GM23248 (cell line): ENCODE measurements at regions not wholly inside any gene's neighbourhood (a gene's known extent, or its start where the extent isn't known, plus 50 kb on each side); places are given as distances from the start of the nearest gene placed in this dataset.

ENCODE experiments used
- DNase-seq: peaks from one replicate; pipeline ENCODE4 v3.0.0-alpha.2; 2015
- H2AFZ ChIP-seq: fragments of 200-600 bp; sonication (generic); 2 replicates; pipeline ENCODE4 v1.6.1; 2016; ENCODE audit warnings: antibody characterized with exemption
- H3F3A ChIP-seq: fragments of 200-600 bp; sonication (generic); 2 replicates; pipeline ENCODE4 v1.6.1; 2016; ENCODE audit warnings: mild to moderate bottlenecking, antibody characterized with exemption, mixed run types; ENCODE audit not compliant: insufficient read depth
- H3K27ac ChIP-seq: fragments of 200-600 bp; sonication (generic); 2 replicates; pipeline ENCODE4 v1.5.1; 2016; ENCODE audit warnings: mild to moderate bottlenecking
- H3K27me3 ChIP-seq: fragments of 200-600 bp; sonication (generic); replicated peaks from 2 replicates; pipeline ENCODE4 v1.6.1; 2016; ENCODE audit warnings: mild to moderate bottlenecking; ENCODE audit not compliant: insufficient read depth
- H3K36me3 ChIP-seq: fragments of 200-600 bp; sonication (generic); 2 replicates; pipeline ENCODE4 v1.6.1; 2016; ENCODE audit warnings: low read depth, mild to moderate bottlenecking
- H3K4me1 ChIP-seq: fragments of 200-600 bp; sonication (generic); 2 replicates; pipeline ENCODE4 v1.6.1; 2016; ENCODE audit warnings: mild to moderate bottlenecking; ENCODE audit not compliant: insufficient read depth
- H3K4me2 ChIP-seq: fragments of 200-600 bp; sonication (generic); one replicate; pipeline ENCODE4 v1.6.1; 2016; ENCODE audit warnings: mild to moderate bottlenecking; ENCODE audit not compliant: unreplicated experiment
- H3K4me3 ChIP-seq: fragments of 200-600 bp; sonication (generic); 2 replicates; pipeline ENCODE4 v1.5.1; 2016; ENCODE audit warnings: mild to moderate bottlenecking
- H3K79me2 ChIP-seq: fragments of 200-600 bp; sonication (generic); 2 replicates; pipeline ENCODE4 v1.6.1; 2016; ENCODE audit warnings: mild to moderate bottlenecking; ENCODE audit not compliant: insufficient read depth
- H3K9ac ChIP-seq: fragments of 200-600 bp; sonication (generic); 2 replicates; pipeline ENCODE4 v1.6.1; 2016; ENCODE audit warnings: mild to moderate bottlenecking
- H3K9me2 ChIP-seq: fragments of 200-600 bp; sonication (generic); 2 replicates; pipeline ENCODE4 v1.6.1; 2016; ENCODE audit warnings: mixed run types, mild to moderate bottlenecking, moderate library complexity; ENCODE audit not compliant: insufficient read depth
- H3K9me3 ChIP-seq: fragments of 200-600 bp; sonication (generic); one replicate; pipeline ENCODE4 v1.6.1; 2017; ENCODE audit warnings: low read depth
- H4K20me1 ChIP-seq: fragments of 200-600 bp; sonication (generic); 2 replicates; pipeline ENCODE4 v1.6.0; 2016; ENCODE audit not compliant: insufficient read depth
- EZH2 ChIP-seq: fragments of 200-600 bp; sonication (generic); IDR thresholded peaks from 2 replicates; pipeline ENCODE4 v1.6.1; 2018; ENCODE audit warnings: antibody characterized with exemption, mild to moderate bottlenecking; ENCODE audit not compliant: insufficient read depth, poor library complexity, severe bottlenecking
- EZH2phosphoT487 ChIP-seq: fragments of 200-600 bp; sonication (generic); IDR thresholded peaks from 2 replicates; pipeline ENCODE4 v1.6.1; 2018; ENCODE audit warnings: antibody characterized with exemption, moderate library complexity, mild to moderate bottlenecking, low read depth; ENCODE audit not compliant: insufficient read depth
- WGBS, 2 experiments: methylation state at CpG; one replicate each; pipeline ENCODE4 v1.1.6; 2015 to 2017; ENCODE audit warnings: low lambda C conversion rate in 2 of 2, low coverage in 1 of 2; ENCODE audit errors: missing lambda C conversion rate in 2 of 2; 5-methylcytosine and 5-hydroxymethylcytosine counted together
- in situ Hi-C: fragments of 300-500 bp; cut with MboI; formaldehyde crosslinking; loops from 2 replicates; pipeline ENCODE4 v1.15.0; 2020

DNA sequence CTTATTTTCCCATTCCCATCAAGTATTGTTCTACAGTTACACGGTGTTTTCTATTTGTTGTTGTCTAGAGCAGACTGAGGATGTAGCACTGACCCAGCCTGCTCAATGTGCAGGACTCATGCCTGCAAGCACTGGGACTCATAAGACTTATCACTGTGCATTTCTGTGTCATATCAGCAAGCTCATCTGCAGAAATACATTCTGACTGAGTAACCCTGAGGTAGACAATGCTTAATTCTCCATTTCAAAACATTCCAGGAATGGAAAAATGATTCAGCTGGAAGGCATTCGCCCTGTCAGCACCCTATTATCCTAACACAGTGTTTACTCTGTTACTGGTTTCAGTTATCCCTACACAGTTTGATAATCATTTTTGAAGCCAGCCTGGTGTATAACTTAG, 2506.4 kb downstream of the PCDH9 start:
- Histone ChIP-seq H3K4me1 (peaks cover 14% of the 10 kb centered on the region), H3K9me2 (no peaks in the 10 kb centered on the region), H4K20me1 (no peaks in the 10 kb centered on the region), H3K27ac (peak overlapping the region; percentile 45), H2AFZ (no peak overlapping the region), H3K9ac (no peak overlapping the region), H3F3A (peaks cover 7% of the 10 kb centered on the region; the same call in 1 of the 2 replicates), H3K27me3 (no peaks in the 10 kb centered on the region), H3K36me3 (no peaks in the 10 kb centered on the region), H3K79me2 (no peaks in the 10 kb centered on the region), H3K9me3 (no peaks in the 10 kb centered on the region), H3K4me2 (peak overlapping the region; percentile 18), H3K4me3 (no peak overlapping the region)
- DNase-seq: peak; percentile 87
- in situ Hi-C loops: no loop called here
- TF ChIP-seq EZH2: no peak
- no peak for TF ChIP-seq EZH2phosphoT487
- WGBS, 2 experiments: 1 to 5% methylated on average over 2 of the region's 2 CpGs

GRCh38 chr13:64718116-64718515, 2512.0 kb downstream of the PCDH9 start:
- Histone ChIP-seq H3K36me3 (no peaks in the 10 kb centered on the region), H3K9me2 (no peaks in the 10 kb centered on the region), H4K20me1 (no peaks in the 10 kb centered on the region), H3K4me1 (peaks cover 5% of the 10 kb centered on the region), H3K4me2 (no peak overlapping the region), H3K4me3 (no peak overlapping the region), H3K27me3 (no peaks in the 10 kb centered on the region), H3K9me3 (no peaks in the 10 kb centered on the region), H3F3A (peaks cover 2% of the 10 kb centered on the region; the same call in 1 of the 2 replicates), H2AFZ (no peak overlapping the region), H3K9ac (no peak overlapping the region), H3K79me2 (no peaks in the 10 kb centered on the region), H3K27ac (no peak overlapping the region)
- 73 to 87% methylated on average over 2 of the region's 2 CpGs for WGBS, 2 experiments
- DNase-seq: no peak
- in situ Hi-C loops: no loop called here
- TF ChIP-seq EZH2: no peak
- TF ChIP-seq EZH2phosphoT487: no peak

DNA sequence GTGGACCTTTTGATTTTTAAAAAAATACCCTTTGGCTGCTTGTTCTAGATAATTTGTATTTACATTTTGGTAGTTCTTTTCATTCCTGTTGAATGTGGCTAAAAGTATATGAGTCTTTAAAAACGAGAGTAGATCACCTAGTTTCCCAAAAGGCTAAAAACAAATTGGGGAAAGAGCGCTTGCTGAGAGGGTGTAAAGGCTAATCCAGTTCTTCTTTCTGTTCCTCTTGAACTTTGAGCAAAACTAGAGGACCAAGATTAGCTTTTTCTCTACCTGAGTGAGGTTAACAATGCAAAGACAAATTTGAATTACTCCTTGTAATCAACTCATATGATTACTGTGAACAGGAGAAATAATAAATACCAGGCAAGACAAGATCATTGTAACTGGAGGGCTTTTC, 2513.2 kb downstream of the PCDH9 start:
- no peak overlapping the region for H2AFZ ChIP-seq
- in situ Hi-C loops: no loop called here
- H3F3A ChIP-seq: no peaks in the 10 kb centered on the region
- no peak overlapping the region for H3K4me3 ChIP-seq
- no peaks in the 10 kb centered on the region for H3K9me2 ChIP-seq
- no peak overlapping the region for H3K9ac ChIP-seq
- H3K36me3 ChIP-seq: no peaks in the 10 kb centered on the region; the same call in 1 of the 2 replicates
- H3K27ac ChIP-seq: no peak overlapping the region
- 53 to 59% methylated on average over 2 of the region's 2 CpGs for WGBS, 2 experiments
- H3K79me2 ChIP-seq: no peaks in the 10 kb centered on the region
- no peak for DNase-seq
- H3K9me3 ChIP-seq: no peaks in the 10 kb centered on the region
- TF ChIP-seq EZH2phosphoT487: no peak
- no peak for TF ChIP-seq EZH2
- no peaks in the 10 kb centered on the region for H3K27me3 ChIP-seq
- H4K20me1 ChIP-seq: no peaks in the 10 kb centered on the region
- no peaks in the 10 kb centered on the region for H3K4me1 ChIP-seq
- H3K4me2 ChIP-seq: no peak overlapping the region

DNA sequence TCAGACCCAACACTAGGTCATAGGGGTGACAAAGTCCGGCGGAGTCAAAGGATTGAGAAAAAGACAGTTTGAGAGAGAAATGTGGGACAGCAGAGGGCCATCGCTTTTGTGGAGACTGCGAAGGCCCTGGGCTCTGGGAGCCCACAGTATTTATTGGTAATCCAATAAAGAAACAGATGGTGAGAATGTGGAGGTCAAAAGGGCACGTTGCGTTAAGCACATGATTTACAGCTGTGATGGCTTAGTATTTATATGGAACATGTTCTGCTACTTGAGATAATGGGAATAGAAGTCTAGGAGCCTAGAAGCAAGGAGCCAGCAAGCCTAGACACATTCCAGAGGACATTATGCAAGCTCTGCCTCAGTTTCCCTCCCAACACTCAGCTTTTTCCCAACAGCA, 2521.1 kb downstream of the PCDH9 start:
- Histone ChIP-seq H3K9me2 (no peaks in the 10 kb centered on the region), H3K79me2 (no peaks in the 10 kb centered on the region), H3K4me2 (no peak overlapping the region), H4K20me1 (no peaks in the 10 kb centered on the region), H3K9ac (no peak overlapping the region), H3K27ac (no peak overlapping the region), H3K36me3 (no peaks in the 10 kb centered on the region; the same call in 1 of the 2 replicates), H3K27me3 (no peaks in the 10 kb centered on the region), H3F3A (no peaks in the 10 kb centered on the region), H2AFZ (0 out of 2 replicates have a peak overlapping the region, but pooled peaks have one; percentile 20), H3K9me3 (no peaks in the 10 kb centered on the region), H3K4me1 (no peaks in the 10 kb centered on the region), H3K4me3 (no peak overlapping the region)
- in situ Hi-C loops: no loop called here
- DNase-seq: no peak
- TF ChIP-seq EZH2phosphoT487: no peak
- no peak for TF ChIP-seq EZH2
- 35 to 47% methylated on average over 6 of the region's 6 CpGs for WGBS, 2 experiments
